ENCODE measurements at regions not wholly inside any gene's neighbourhood (a gene's known extent, or its start where the extent isn't known, plus 50 kb on each side); places are given as distances from the start of the nearest gene placed in this dataset.

- DNase-seq, result no peak
Measured at GRCh38 chr4:181581983-181582382, 661.2 kb upstream of the TENM3 start.

GRCh38 chr4:181582595-181582994 is 660.6 kb upstream of the TENM3 start:
- DNase-seq, result no peak

- no peak for DNase-seq
Measured at GRCh38 chr4:181588733-181589302, 654.4 kb upstream of the TENM3 start.

DNA sequence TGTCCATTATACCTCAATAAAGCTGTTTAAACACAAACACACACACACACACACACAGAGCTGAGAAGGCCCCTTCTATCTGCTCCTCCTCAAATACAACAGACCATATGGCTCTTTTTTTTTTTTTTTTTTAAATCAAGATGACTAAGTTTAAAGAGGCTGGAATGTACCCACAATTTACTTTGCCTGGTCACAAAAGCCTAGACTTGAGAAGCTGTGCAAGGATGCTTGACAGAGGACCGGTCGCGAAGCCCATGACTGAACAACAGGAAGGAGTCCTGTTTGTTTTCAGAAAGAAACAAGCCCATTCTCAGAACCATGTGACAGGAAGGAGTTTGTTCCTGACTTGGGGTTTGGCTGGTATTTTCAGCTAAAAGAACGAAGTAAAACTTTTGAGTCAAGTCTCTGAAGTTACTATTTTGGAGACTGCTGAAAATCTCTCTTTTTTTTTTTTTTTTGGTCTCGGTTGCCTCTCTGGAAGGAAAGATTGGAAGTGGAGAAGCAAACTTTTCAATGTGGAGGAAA is 650.9 kb upstream of the TENM3 start:
- DNase-seq, result no peak

DNA sequence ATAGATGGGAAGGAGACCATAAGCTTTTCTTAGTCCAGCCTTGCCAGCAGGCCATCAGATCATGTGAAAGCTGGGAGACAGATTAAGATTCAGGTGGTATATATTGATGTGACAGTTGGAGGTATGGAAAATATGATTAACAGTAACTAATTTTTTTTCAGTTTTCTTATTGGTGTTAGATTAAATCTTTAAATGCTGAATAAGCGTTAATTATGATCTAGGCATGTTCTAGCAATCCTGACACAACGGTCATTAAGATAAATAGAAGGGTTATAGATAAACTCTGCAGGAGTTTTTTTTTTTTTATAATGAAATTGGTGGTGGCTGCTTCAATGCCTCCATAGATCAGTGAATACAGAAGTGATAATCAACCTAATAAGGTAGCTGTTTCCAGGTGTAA is 649.5 kb upstream of the TENM3 start:
- DNase-seq, result no peak

GRCh38 chr4:181594188-181594587 is 649.0 kb upstream of the TENM3 start:
- no peak for DNase-seq

DNA sequence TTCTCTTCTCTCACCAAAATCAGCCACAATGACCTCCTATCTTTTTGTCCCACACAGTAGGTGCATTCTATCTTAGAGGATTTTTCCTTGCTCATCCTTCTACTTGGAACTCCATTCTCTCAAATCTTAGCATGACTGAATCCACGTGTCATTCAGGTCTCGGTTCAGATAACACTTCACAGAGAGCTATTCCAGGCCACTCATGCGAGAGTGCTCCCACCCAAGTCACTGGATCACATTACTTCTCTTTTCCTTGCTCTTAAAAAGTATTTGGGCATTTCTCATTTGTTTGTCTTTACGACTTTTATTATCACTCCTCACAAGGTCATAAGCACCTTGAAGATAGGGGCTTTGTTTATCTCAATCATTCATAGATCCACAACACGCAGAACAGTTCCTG is 647.5 kb upstream of the TENM3 start:
- no peak for DNase-seq

DNA sequence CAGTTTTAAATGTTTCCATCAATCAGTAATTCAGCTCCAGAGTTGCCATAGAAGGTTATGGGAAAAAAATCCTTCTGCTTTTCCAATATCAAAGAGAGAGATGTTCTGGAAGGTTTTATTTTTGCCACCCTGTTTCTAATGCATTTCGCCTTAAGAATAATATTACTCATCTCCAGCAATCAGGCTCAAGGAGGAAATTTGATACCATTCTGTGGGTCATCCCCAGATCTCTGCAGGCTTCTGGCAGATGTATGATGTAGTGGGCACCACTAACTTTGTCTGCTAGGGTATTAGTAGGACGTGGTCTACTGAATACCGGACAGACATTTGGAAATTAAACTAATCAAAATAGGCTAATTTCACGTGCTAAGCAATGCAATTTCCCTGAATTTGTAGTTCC is 645.4 kb upstream of the TENM3 start:
- DNase-seq, result no peak

- DNase-seq, result no peak
Measured at GRCh38 chr4:181599134-181599533, 644.1 kb upstream of the TENM3 start.

DNA sequence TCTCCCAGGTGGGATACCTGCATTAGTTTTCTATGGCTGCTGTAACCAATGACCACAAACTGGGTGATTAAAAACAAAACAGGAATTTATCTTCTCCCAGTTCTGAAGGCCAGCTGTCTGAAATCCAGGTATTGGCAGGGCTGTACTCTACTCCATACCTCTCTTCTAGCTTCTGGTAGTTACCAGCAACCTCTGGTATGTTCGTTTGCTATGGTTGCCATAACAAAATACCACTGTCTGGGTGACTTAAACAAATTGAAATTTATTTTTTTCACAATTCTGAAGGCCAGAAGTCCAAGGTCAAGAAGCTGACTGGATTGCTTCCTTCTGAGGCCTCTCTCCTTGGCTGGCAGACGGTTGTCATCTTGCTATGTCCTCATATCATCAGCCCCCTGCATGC is 642.1 kb upstream of the TENM3 start:
- DNase-seq, result no peak

GRCh38 chr4:181604546-181604945 is 638.7 kb upstream of the TENM3 start:
- DNase-seq, result no peak

DNA sequence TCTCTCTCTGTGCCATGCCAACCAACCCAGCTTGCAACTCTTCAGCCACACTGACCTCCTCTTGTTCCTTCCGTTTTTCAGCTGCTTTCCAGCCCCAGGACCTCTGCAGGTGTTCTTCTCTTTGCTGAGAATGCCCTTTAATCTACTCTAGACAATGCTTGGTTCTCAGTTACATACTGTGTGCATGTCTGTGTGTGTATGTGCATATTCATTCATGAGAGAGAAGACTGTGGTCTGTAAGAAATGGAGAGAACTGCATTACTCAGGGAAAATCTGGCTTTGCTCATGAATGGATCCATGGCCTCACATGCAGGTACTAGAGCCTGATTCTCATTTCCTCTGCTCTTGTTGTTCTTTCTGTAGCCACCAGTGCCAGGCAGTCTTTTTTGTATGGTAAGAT is 636.9 kb upstream of the TENM3 start:
- DNase-seq, result no peak

- no peak for DNase-seq
Measured at GRCh38 chr4:181608181-181608580, 635.0 kb upstream of the TENM3 start.

DNA sequence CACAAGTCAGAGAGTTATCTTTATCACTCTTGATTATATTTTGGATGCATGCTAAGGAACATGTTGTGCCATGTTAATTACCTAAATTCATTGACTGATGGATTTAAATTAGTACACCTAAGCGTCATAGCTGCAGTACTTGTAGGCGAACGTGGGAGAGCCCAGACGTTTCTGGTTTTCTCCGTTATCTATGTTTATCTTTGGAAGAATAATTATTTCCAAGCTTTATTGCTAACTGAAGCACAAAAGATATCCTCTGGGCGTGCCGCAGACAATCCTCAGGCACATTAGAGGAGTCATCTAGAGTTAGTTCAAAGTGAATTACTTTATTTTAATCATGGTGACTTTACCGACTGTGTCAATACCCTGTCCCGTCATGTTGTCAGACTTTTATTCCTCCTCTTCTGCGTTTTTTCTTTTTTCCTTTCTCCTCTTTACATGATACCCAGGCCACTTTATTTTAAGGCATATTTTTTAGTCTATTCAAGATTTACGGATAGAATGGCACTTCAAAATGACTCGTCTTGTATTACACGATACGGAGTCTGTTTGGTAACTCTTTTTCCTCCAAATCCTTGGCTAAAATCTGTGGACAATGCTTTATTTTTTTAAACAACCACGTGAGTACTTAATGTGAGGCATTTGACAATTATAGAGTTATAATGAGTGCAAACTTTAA is 632.0 kb upstream of the TENM3 start:
- no peak for DNase-seq

DNA sequence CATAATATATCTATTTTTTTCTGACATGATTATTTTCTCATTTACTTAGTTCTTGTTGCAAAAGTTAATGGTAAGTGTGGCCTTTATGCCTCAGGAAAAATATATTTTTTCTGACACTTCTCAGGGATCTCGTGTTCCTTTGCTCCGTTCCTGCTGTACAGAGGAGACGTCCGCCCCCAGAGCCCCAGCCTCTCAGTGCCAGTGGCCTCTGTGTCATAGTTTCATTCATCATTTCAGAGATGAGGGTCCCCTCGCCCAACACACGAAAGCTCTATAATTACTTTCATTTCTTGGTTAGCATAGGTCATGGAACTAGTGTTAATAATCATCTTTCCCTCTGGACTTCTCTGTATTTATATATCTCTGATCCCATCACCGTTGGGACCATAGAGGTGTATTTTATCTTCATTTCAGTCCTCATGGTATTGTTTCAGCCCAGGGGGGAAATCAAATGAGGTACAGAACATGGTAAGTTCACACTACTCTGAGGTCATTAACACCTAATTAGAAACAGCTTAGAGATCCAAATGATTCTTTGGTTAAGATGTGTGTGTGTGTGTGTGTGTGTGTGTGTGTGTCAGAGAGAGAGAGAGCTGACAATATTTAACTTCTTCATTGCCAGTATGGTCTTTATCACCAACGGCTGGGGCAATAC is 631.1 kb upstream of the TENM3 start:
- no peak for DNase-seq

DNA sequence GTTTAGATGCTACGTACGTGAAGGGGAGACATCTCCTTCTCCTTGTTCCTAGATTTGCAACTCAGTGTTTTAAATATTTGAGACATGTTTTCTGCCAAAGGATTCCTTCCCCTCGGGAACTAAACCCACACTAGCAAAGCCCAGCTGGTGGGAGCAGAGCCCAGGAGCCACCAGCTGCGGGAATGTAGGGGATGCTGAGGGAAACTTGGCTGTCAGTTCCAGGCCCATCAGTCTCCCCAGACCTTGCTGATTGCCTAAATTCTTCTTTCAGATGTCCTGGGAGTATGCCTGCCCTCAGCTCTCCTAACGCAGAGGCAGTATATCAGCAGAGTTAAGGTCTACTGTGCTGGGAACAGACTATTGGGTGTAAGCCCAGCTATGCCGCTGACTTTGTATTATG is 630.0 kb upstream of the TENM3 start:
- DNase-seq, result no peak

DNA sequence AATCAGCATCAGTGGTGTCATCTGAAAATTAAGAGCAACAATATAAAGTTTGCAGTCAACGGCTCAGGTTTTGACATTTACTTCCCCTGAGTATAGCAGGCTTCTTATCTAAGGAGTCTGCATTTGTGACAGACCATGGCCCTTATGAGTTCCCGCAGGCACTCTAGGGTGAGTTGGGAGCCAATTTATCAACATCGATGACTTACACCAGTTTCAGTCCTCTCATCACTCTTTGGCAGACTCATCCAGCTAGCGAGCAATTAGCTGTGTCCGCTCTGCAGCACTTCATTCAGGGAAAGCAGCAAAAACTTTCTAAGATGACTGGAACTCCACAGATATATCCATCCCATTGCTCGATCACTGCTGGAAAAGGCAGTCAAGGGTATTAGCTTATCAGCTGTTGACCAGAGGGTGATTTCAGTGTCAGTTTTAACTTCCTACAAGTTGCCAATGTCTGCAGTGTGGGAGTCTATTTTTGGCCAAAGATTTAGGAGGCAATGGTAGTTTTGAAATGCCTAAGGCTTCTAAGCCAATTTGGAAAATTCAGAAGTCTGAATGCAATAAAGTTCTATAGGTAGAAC is 625.1 kb upstream of the TENM3 start:
- no peak for DNase-seq

GRCh38 chr4:181618896-181619295 is 624.3 kb upstream of the TENM3 start:
- DNase-seq, result no peak

GRCh38 chr4:181619651-181620050 is 623.6 kb upstream of the TENM3 start:
- no peak for DNase-seq

DNA sequence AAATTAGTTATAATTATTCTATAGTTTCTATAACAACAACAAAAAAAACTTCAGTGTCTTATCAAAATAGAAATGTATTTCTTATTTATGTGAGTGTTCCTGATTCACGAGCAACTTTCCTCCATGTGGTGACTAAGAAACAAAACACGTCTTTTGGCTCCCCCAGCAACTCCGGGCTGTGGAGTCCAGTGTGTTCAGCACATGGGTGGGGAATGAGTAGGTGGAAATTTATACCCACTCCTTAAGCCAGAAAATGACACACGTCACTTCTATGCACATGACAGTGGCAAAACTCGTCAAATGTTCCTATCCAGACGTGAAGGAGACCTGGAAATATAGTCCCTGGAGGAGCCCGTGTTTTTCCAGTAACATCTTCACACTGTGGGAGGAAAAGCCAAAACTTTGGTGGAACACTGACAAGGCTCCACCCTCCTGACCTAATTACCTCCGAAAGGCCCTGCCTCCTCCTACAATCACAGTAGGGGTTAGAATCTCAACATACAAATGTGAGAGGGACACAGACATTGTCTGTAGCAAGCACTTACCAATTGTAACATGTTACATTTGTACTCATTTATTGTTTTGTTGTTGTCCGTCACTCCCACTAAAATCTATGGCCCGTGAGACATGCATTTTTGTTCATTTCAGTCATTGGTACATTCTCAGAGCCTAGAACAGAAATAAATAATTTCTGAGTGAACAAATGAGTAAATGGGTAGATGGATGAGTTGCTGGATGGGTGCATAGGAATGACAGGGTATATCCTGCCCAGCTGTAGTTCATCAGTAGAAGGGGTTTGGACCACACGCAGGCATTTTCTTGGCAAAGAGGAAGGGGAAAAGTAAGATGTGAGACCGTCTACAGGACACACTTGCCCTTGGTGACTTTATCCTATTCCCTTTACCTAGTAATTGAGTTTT is 605.8 kb upstream of the TENM3 start:
- no peak for DNase-seq

DNA sequence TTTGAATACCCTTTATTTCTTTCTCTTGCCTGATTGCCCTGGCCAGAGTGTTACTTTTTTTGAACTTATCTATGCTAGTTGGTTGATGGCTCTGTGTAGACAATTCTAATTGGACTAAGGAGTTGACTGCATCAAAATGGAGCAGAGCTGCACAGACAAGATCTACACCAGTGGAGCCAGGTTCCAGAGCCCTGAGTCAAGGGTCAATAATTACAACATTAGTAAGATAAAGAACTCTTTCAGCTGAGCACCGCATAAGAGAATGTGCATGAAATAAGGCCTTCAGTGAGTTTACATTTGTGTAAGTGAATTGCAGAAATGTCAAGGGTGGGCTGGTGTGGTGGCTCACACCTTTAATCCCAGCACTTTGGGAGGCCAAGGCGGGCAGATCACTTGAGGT is 599.7 kb upstream of the TENM3 start:
- no peak for DNase-seq

DNA sequence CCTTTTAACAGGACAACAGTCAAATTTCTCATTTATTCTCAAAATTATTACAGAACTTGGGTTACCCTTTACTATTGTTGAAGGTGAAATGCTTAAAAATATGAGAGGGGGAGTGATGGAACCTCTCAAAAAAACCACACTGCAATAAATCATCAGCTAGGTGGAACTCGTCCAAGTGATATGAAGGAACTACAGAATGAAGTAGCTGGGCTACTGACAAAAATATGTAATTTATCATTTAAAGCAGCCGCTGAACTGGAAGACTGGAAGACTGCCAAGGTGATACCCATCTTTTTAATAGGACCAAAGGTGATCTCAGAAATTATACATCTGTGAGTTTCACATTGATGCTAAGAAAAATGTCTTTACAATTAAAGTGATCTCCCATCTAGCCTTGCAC is 597.7 kb upstream of the TENM3 start:
- DNase-seq, result no peak

DNA sequence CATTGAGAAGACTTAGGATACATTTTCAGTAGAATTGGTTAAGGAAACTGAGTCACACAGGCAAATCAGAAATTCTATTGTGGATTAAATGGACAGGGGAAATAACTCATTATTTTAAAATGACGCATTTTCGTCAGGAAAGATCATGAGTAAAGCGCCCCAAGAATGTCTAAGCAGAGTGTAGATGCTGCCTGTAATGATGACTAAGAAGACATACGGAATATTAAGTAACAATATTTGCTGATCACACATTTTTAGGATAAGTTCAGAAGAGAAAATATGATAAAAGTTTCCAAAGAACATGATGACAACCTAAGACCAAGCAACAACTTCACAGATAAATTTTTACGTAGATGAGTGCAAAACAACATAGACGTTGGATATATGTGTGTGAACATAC is 596.3 kb upstream of the TENM3 start:
- no peak for DNase-seq

Data from left hindlimb (tissue), 1 donor.